HepG2 (cell line): ENCODE measurements at regions not wholly inside any gene's neighbourhood (a gene's known extent, or its start where the extent isn't known, plus 50 kb on each side); places are given as distances from the start of the nearest gene placed in this dataset.

Source experiments
- HES4 ChIP-seq: sonication (generic); formaldehyde crosslinking; IDR thresholded peaks from 2 replicates; pipeline ENCODE4 v1.9.0; 2021; ENCODE audit warnings: mild to moderate bottlenecking, missing genetic modification reagents, borderline replicate concordance
- MBNL3 ChIP-seq: fragments of 250-450 bp; sonication (Bioruptor Pico); conservative IDR thresholded peaks from 2 replicates; pipeline ENCODE4 v1.8.0; 2022; ENCODE audit warnings: mild to moderate bottlenecking, inconsistent platforms
- SCMH1 ChIP-seq: sonication (generic); formaldehyde crosslinking; IDR thresholded peaks from 2 replicates; pipeline ENCODE4 v1.9.0; 2021; ENCODE audit warnings: missing genetic modification reagents, mild to moderate bottlenecking, borderline replicate concordance
- SKIL ChIP-seq: sonication (generic); formaldehyde crosslinking; IDR thresholded peaks from 2 replicates; pipeline ENCODE4 v1.8.0; 2022; ENCODE audit warnings: missing genetic modification reagents, mild to moderate bottlenecking, moderate library complexity, borderline replicate concordance
- TBX2 ChIP-seq: sonication (generic); formaldehyde crosslinking; IDR thresholded peaks from 2 replicates; pipeline ENCODE4 v1.5.0; 2020; ENCODE audit warnings: missing genetic modification reagents, mild to moderate bottlenecking, borderline replicate concordance
- ZNF280B ChIP-seq: sonication (generic); formaldehyde crosslinking; IDR thresholded peaks from 2 replicates; pipeline ENCODE4 v1.5.0; 2020; ENCODE audit warnings: missing genetic modification reagents, mild to moderate bottlenecking, borderline replicate concordance
- ZNF780A ChIP-seq: sonication (generic); formaldehyde crosslinking; IDR thresholded peaks from 2 replicates; pipeline ENCODE4 v1.8.0; 2022; ENCODE audit warnings: mild to moderate bottlenecking, missing genetic modification reagents, moderate library complexity
- TF ChIP-seq, protein P1 (sequence below), 2 experiments: IDR thresholded peaks; 2 replicates each; pipeline ENCODE4 v1.6.1; 2011 to 2012; ENCODE audit warnings: low read length in 2 of 2, borderline replicate concordance in 1 of 2, low read depth in 1 of 2, mild to moderate bottlenecking in 1 of 2, moderate library complexity in 1 of 2

DNA sequence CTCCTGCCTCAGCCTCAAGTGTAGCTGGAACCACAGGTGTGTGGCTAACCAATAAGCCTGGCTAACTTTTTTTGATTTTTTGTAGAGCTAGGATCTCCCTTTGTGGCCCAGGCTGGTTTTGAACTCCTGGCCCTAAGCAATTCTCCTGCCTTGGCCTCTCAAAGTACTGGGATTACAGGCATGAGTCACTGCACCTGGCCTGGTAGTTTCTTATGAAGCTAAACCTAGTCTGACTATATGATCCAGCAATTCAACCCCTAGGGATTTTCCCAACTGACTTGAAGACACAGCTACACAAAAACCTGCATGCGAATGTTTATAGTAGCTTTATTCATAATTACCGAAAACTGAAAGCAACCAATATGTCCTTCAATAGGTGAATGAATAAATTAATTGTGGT lies 176.2 kb upstream of the IRX3 start (continued):
- TF ChIP-seq, protein P1, sequence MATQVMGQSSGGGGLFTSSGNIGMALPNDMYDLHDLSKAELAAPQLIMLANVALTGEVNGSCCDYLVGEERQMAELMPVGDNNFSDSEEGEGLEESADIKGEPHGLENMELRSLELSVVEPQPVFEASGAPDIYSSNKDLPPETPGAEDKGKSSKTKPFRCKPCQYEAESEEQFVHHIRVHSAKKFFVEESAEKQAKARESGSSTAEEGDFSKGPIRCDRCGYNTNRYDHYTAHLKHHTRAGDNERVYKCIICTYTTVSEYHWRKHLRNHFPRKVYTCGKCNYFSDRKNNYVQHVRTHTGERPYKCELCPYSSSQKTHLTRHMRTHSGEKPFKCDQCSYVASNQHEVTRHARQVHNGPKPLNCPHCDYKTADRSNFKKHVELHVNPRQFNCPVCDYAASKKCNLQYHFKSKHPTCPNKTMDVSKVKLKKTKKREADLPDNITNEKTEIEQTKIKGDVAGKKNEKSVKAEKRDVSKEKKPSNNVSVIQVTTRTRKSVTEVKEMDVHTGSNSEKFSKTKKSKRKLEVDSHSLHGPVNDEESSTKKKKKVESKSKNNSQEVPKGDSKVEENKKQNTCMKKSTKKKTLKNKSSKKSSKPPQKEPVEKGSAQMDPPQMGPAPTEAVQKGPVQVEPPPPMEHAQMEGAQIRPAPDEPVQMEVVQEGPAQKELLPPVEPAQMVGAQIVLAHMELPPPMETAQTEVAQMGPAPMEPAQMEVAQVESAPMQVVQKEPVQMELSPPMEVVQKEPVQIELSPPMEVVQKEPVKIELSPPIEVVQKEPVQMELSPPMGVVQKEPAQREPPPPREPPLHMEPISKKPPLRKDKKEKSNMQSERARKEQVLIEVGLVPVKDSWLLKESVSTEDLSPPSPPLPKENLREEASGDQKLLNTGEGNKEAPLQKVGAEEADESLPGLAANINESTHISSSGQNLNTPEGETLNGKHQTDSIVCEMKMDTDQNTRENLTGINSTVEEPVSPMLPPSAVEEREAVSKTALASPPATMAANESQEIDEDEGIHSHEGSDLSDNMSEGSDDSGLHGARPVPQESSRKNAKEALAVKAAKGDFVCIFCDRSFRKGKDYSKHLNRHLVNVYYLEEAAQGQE (IDR thresholded peaks at IDR 0.05; ENCODE audit: borderline replicate concordance in 1 of 2, low read depth in 1 of 2, low read length in 2 of 2): no peak
- no peak for TF ChIP-seq MBNL3 (CRISPR knock-in tag)
- TF ChIP-seq ZNF780A (CRISPR knock-in tag): no peak
- no peak for TF ChIP-seq ZNF280B
- TF ChIP-seq SKIL (CRISPR knock-in tag): no peak
- TF ChIP-seq HES4: no peak
- TF ChIP-seq SCMH1 (CRISPR knock-in tag): no peak
- no peak for TF ChIP-seq TBX2 (CRISPR knock-in tag)
